HG02981 (cell line): ENCODE measurements at regions not wholly inside any gene's neighbourhood (a gene's known extent, or its start where the extent isn't known, plus 50 kb on each side); places are given as distances from the start of the nearest gene placed in this dataset.
"Not testable (repeated sequence)": the region's sequence is repeated elsewhere in the genome, so short reads cannot be mapped to it uniquely, and the experiment has no call there.

Experiments used
- ATAC-seq: cut with Tn5 transposase; IDR thresholded peaks from one replicate; pipeline ENCODE4 v1.9.1; 2021; ENCODE audit warnings: mild to moderate bottlenecking, moderate library complexity; ENCODE audit not compliant: unreplicated experiment

- no peak for ATAC-seq
Measured at GRCh38 chr2:21331625-21332370, 208.0 kb downstream of the TDRD15 start.

- no peak for ATAC-seq
Measured at GRCh38 chr2:21332993-21333625, 209.3 kb downstream of the TDRD15 start.

DNA sequence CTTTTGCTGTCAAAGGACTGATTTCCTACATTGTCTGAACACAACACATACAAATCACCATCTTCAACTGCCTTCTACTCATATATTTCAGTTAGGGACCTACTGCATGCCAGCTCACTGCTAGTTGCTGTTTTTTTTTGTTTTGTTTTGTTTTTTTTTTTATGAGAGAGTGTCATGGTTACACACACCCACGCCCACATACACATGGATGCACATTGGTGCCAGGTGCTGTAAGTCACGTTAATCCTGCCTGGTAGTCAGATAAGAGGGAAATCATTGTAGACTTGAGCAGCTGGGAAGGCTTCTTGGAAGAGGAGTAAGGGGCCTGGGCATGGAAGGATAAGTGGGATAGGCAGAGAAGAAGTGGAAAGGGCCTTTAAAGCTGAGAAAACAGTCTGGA is 209.9 kb downstream of the TDRD15 start:
- ATAC-seq: no peak

GRCh38 chr2:21346984-21347383 is 223.2 kb downstream of the TDRD15 start:
- ATAC-seq: no peak

DNA sequence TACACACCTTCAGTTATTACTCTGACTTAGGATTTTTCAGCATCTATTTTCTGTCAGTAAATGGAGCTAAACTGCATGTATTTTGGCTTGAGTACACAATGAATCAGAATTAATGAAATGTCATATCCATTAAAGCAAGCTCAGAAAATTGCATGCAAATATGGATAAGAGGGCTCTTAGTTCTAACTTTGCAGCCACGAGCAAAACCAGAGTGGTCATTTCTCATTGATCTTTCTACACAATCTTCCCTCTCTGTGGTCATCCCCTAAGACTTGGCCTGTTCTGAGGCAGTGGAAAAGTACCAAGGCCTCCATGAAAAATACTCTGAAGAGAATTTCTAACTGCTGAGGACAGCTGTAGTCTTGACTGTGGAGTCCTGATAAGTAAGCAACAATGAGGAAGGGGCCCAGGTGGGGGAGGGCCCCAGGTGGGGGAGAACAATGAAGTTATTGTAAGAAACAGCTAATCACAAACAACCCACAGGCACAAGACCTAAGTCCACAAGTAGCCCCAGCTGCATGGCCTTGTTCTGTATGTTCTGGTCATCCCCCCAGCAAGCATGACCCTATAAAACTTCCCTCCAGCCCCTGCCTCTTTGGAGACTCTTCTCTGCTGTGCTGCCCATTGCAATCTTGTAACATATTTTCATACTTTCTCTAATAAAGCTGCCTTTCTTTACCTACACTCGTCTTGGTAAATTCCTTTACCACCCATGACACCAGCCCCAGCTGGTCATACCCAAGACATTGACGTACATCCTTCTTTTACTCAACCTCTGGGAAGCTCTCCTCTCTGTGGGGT is 230.3 kb downstream of the TDRD15 start:
- ATAC-seq: no peak

DNA sequence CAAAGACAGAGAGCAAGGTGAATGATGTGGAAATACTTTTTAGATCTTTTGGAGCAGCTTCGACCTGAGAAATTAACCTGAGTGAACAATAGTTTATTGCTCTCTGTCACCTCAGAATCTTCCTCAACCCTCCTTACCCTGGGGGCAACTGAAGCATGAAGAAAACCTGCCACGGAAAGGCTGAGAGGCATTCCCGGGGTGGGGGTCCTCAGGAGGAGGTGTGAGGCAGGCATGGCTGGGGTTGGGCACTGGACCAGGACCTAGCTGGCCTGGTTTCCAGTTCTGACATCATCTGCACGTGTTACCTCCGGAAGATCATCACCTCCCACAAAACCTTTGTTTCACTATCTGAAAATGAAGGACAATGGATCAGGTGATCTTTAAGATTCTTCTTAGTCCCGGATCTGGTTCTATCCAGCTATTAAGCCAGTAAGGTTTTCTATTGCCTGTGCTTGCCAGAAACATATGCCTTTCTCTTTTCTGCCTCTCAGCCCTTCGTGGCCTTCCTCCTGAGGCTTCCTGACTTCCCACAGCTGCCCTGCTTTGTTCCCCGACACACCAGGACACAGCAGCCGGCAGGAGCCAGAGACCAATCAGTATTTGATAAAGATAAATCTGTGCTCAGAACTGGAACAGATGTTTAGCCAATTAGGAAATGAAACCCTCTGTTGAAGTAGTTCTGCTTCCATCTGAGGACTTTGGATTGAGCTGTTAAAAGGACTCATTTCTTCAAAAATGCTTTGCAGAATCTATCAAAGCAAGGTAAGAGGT is 232.5 kb downstream of the TDRD15 start:
- no peak for ATAC-seq

GRCh38 chr2:21356857-21357255 is 233.1 kb downstream of the TDRD15 start:
- no peak for ATAC-seq

DNA sequence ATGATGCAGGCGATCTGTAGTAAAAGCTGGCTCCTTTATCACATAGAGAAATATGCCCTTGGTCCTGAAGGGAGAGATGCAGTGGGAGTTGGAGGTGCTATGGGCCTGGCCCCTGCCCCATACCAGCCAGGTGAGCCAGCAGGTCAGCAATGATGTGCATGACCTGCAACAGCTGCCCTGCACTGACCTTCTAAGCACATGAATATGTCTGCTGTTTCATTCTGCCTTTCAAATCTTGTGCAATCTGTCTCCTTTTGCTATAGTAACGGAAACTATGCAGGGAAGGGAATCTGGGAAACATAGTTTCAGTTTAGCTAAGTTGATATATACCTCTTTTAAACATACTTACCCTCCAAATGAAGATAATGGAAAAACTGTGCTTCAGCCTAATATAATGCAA is 235.2 kb downstream of the TDRD15 start:
- ATAC-seq: no peak

- ATAC-seq: no peak
Measured at GRCh38 chr2:21361384-21361783, 237.6 kb downstream of the TDRD15 start.

DNA sequence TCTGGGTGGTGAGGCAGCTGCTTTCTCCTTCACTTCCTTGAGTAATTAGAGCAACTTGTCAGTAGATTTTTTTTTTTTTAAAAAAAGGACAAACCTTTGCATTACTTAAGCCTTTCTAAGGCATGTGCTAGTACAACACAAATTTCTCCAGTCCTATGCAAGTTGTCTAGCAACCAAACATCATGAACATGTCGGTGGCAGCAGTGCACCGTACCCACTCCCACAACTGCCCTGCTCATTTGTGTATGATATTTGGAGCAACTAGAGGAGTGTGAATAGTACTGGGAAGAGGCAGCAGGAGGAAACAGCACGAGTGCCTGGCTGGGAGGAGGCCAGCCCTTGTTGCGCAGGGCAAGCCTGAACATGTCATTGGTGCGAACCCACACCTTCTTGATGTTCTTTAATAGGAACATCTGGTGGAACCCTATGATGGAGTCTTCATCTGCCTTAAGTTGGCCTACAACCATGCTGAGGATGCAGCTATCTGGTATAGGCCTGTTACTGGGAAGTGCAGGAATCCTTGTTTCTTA is 238.3 kb downstream of the TDRD15 start:
- ATAC-seq: no peak

- ATAC-seq: no peak
Measured at GRCh38 chr2:21363364-21363763, 239.6 kb downstream of the TDRD15 start.

DNA sequence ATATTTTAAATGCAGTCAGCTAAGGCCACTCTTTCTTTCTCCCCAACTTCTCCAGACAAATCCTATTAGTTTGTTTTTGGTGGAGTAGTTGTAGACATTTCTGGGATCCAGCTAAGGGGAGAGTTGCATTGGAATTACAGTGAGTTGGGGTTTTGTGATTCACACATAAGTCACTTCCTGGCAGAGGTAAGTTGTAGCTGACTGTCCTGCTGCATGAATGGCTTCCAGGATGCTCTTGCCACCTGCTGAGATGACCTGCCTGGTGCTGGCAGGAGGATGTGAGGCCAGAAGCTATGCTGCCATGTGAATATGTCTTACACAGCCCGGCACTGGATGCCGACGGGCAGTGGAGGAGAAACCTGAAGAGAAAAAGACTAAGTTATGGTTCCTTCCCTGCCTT is 243.7 kb downstream of the TDRD15 start:
- ATAC-seq: no peak

DNA sequence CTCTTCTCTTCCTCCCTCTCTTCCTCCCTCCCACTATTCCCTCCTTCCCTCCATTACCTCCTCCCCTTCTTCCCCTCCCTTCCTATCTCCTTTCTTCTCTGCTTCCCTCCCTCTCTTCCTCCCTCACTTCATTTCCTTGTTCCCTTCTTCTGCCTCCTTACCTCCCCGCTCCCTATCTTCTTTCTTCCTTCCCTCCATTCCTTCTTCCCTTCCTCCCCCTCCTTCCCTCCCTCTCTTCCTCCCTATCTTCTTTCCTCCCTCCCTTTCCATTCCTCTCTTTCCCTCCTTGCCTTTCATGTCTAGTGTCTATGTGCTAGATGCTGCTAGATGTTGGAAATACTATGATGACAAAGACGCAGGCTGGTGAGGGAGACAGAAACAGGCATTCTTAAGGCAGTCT is 246.0 kb downstream of the TDRD15 start:
- no peak for ATAC-seq

DNA sequence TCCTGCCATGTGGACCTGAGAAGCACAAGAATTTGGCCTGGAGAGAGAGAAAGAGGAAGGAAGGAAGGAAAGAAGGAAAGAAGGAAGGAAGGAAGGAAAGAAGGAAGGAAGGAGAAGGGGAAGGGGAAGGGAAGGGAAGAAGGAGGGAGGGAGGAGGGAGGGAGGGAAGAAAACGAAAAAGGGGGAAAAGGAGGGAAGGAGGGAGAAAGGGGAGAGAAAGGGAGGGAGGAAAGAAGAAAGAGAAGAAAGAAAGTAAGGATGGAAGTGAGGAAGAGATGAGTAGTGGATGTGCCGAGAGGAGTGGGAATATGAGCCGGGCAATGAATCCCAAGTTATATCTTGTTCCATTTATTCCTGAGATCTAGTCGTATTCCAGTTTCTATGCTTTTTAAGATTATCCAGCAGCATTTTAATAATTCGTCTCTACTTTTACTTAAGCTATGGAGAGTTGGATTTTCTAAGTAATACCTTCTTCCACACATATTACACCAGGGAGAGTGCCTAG is 247.8 kb downstream of the TDRD15 start:
- ATAC-seq: no peak

GRCh38 chr2:21372654-21373053 is 248.9 kb downstream of the TDRD15 start:
- ATAC-seq: no peak

DNA sequence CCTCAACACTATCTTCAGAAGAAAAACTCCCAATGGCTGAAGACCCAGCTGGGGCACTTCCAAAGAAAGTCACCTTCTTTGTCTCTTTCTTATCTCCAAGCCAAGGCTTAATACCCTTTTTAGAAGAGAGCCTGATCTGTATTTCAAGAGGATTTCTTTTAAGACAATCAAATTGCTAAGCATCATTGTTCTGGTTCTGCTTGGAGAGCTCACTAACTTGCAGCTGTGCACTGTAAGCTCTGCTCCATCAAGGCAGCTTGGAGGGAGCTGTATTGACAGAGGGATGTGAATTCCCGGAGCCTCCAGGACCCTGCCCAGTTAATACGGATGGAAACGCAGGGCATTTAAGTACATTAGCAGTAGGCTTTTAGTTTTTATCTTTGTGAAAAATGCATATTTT is 253.1 kb downstream of the TDRD15 start:
- ATAC-seq: no peak

DNA sequence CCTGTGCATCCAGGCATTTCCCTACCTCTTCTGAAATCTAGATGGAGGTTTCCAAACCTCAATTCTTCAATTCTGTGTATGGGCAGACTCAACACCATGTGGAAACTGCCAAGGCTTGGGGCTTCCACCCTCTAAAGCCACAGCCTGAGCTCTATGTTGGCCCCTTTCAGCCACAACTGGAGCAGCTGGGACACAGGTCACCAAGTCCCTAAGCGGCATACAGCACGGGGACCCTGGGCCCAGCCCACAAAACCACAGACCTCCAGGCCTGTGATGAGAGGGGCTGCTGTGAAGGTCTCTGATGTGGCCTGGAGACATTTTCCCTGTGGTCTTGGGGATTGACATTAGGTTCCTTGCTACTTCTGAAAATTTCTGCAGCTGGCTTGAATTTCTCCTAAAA is 255.4 kb downstream of the TDRD15 start:
- ATAC-seq: no peak

DNA sequence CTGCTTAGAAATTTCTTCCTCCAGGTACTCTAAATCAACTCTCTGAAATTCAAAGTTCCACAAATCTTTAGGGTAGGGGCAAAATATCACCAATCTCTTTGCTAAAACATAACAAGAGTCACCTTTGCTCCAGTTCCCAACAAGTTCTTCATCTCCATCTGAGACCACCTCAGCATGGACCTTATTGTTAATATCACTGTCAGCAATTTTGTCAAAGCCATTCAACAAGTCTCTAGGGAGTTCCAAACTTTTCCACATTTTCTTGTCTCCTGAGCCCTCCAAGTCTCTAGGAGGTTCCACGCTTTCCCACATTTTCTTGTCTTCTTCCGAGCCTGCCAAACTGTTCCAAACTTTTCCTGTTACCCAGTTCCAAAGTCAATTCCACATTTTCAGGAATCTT is 255.9 kb downstream of the TDRD15 start:
- ATAC-seq: not testable (repeated sequence)

- no peak for ATAC-seq
Measured at GRCh38 chr2:21381421-21381820, 257.7 kb downstream of the TDRD15 start.

- no peak for ATAC-seq
Measured at GRCh38 chr2:21382701-21383520, 259.1 kb downstream of the TDRD15 start.
